Bronchial epithelial cell (primary cell): ENCODE measurements at regions not wholly inside any gene's neighbourhood (a gene's known extent, or its start where the extent isn't known, plus 50 kb on each side); places are given as distances from the start of the nearest gene placed in this dataset.

Source experiments
- DNase-seq: peaks from one replicate; pipeline ENCODE4 v3.0.0-alpha.2; 2010; ENCODE audit warnings: low read depth
- FAIRE-seq: peaks from 2 replicates; lab custom pipeline; 2011; peaks lifted over from hg19 to GRCh38; lab: Jason Lieb, UNC
- H3K27me3 ChIP-seq: 2 replicates; pipeline ENCODE4 v1.5.1; 2011; ENCODE audit warnings: low read length; ENCODE audit not compliant: control insufficient read depth, insufficient read depth
- H3K36me3 ChIP-seq: 2 replicates; pipeline ENCODE4 v1.5.1; 2011; ENCODE audit warnings: low read length; ENCODE audit not compliant: control insufficient read depth, insufficient read depth
- H3K4me3 ChIP-seq: 2 replicates; pipeline ENCODE4 v1.5.1; 2011; ENCODE audit warnings: mild to moderate bottlenecking, low read depth, low read length, control low read depth
- TF ChIP-seq, protein P1 (sequence below): IDR thresholded peaks from 2 replicates; pipeline ENCODE4 v1.5.1; 2011; ENCODE audit warnings: mild to moderate bottlenecking, moderate library complexity, low read length, control low read depth, inconsistent platforms; ENCODE audit not compliant: insufficient read depth, severe bottlenecking

DNA sequence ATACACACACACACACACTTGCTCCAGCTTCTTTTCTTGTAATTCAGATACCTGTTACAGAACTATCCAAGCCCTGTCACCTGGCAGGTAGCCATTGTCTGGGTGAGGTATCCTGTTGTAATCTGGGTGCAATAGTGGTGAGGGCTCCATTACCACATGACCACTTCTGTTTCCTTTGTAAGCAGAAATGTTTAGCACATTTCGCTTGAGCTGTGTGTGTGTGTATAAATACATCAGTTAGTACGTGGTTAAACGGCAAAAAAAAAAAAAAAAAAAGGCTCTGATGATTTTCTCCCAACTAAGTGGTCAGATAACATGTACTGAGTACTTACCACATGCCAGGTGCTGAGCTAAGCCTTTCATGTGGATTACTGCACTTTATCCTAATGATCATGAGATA lies 129.3 kb upstream of the SSTR1 start:
- FAIRE-seq, result no peak
- no peaks in the 10 kb centered on the region for H3K36me3 ChIP-seq
- TF ChIP-seq, protein P1, sequence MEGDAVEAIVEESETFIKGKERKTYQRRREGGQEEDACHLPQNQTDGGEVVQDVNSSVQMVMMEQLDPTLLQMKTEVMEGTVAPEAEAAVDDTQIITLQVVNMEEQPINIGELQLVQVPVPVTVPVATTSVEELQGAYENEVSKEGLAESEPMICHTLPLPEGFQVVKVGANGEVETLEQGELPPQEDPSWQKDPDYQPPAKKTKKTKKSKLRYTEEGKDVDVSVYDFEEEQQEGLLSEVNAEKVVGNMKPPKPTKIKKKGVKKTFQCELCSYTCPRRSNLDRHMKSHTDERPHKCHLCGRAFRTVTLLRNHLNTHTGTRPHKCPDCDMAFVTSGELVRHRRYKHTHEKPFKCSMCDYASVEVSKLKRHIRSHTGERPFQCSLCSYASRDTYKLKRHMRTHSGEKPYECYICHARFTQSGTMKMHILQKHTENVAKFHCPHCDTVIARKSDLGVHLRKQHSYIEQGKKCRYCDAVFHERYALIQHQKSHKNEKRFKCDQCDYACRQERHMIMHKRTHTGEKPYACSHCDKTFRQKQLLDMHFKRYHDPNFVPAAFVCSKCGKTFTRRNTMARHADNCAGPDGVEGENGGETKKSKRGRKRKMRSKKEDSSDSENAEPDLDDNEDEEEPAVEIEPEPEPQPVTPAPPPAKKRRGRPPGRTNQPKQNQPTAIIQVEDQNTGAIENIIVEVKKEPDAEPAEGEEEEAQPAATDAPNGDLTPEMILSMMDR, result no peak
- H3K4me3 ChIP-seq, result no peak overlapping the region
- H3K27me3 ChIP-seq, result no peaks in the 10 kb centered on the region
- peak; percentile 46 for DNase-seq

- Histone ChIP-seq H3K27me3 (no peaks in the 10 kb centered on the region), H3K36me3 (no peaks in the 10 kb centered on the region), H3K4me3 (no peak overlapping the region)
- FAIRE-seq, result no peak
- TF ChIP-seq, protein P1, result no peak
- peak; percentile 62 for DNase-seq
Observed at GRCh38 chr14:38079268-38079667, 128.4 kb upstream of the SSTR1 start.

DNA sequence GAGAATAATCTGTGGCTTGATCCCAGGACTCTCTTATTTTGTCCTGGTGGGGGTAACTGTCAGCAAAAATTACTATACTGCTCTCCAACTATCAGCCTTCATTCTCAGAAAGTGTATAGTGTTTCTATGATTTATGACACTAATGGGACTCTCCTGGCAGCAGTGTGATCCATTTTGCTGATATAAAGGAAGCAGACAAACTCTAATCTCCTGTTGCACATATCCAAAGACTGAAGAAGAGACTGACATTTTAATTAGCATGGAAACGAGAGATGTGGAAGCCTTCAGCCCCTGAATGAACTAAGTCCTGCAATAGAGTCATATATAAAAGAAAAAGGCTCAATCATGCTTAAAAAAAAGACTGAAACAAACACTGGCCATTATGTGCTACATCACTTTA lies 127.8 kb upstream of the SSTR1 start:
- no peak for DNase-seq
- no peak for FAIRE-seq
- Histone ChIP-seq H3K4me3 (no peak overlapping the region), H3K27me3 (no peaks in the 10 kb centered on the region), H3K36me3 (no peaks in the 10 kb centered on the region)
- TF ChIP-seq, protein P1, result no peak

DNA sequence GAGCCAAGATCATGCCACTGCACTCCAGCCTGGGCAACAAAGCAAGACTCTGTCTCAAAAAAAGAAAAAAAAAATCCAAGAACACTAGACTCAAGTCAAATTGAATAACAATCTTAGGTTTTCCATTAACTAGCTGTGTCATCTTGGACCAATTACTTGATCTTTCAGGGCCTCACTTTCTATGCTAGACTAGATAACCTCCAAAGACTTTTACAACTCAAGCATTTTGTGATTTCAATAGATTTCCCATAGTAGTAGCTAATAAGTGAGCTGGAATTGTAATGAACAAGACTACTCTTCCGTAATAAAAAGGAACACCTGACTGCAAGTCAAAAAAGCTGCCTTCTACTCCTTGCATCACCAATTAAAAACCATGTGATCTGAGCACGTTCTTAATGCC lies 127.0 kb upstream of the SSTR1 start:
- no peak overlapping the region for H3K4me3 ChIP-seq
- H3K27me3 ChIP-seq, result no peaks in the 10 kb centered on the region
- no peaks in the 10 kb centered on the region for H3K36me3 ChIP-seq
- FAIRE-seq, result no peak
- TF ChIP-seq, protein P1, result no peak
- no peak for DNase-seq

- DNase-seq, result peak; percentile 23
- no peak overlapping the region for H3K4me3 ChIP-seq
- no peaks in the 10 kb centered on the region for H3K36me3 ChIP-seq
- TF ChIP-seq, protein P1, result no peak
- H3K27me3 ChIP-seq, result no peaks in the 10 kb centered on the region
- FAIRE-seq, result no peak
Observed at GRCh38 chr14:38083039-38083438, 124.7 kb upstream of the SSTR1 start.

DNA sequence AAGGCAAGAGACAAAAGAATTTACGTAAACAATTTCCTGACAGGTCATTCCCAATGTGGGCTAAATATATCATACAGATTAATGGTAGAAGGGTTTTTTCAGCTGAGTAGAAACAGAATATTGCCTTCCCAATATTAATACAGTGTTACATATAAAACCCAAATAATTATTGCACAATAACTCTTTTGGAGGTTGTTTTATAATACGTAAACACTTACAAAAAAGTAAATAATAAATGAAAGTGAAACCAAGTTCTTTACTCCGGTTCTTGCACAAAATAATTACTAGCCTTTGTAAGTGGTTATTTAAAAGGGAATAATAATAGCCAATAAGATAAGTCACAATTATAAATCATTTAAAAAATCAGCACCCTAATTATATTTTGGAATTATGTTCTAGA lies 118.6 kb upstream of the SSTR1 start:
- Histone ChIP-seq H3K36me3 (no peaks in the 10 kb centered on the region), H3K27me3 (no peaks in the 10 kb centered on the region), H3K4me3 (no peak overlapping the region)
- FAIRE-seq, result no peak
- no peak for DNase-seq
- TF ChIP-seq, protein P1, result no peak
